DOHH2 (cell line): ENCODE measurements at regions not wholly inside any gene's neighbourhood (a gene's known extent, or its start where the extent isn't known, plus 50 kb on each side); places are given as distances from the start of the nearest gene placed in this dataset.
"Not testable (repeated sequence)": the region's sequence is repeated elsewhere in the genome, so short reads cannot be mapped to it uniquely, and the experiment has no call there.

ENCODE experiments used
- CTCF ChIP-seq: fragments of 200-600 bp; sonication (generic); IDR thresholded peaks from one replicate; pipeline ENCODE4 v1.5.1; 2014; ENCODE audit warnings: antibody characterized with exemption, mild to moderate bottlenecking, low read depth, low read length; ENCODE audit not compliant: poor library complexity, severe bottlenecking
- EZH2phosphoT487 ChIP-seq: fragments of 200-600 bp; sonication (generic); IDR thresholded peaks from 2 replicates; pipeline ENCODE4 v1.6.1; 2017; ENCODE audit warnings: borderline replicate concordance, mild to moderate bottlenecking, antibody characterized with exemption, low read length, moderate library complexity, mixed read lengths

- not testable (repeated sequence) for TF ChIP-seq CTCF, EZH2phosphoT487
Measured at GRCh38 chr2:90253306-90253705, 1561.8 kb downstream of the RPIA start.
